Neural crest cell (in vitro differentiated cells): ENCODE measurements at regions not wholly inside any gene's neighbourhood (a gene's known extent, or its start where the extent isn't known, plus 50 kb on each side); places are given as distances from the start of the nearest gene placed in this dataset.
A peak's percentile ranks its signal among the peaks of the same experiment; 100 is the strongest.

Experiments used
- DNase-seq: peaks from one replicate; pipeline ENCODE4 v3.0.0; 2021; ENCODE audit warnings: low read depth, mixed read lengths, low spot score
- H3K27ac Mint-ChIP-seq: one replicate; pipeline ENCODE4 v1.8.0; 2021; ENCODE audit warnings: mild to moderate bottlenecking, mixed read lengths; ENCODE audit not compliant: unreplicated experiment
- H3K27me3 Mint-ChIP-seq: 2 replicates; pipeline ENCODE4 v1.8.0; 2021; ENCODE audit warnings: low read depth, mild to moderate bottlenecking, mixed read lengths
- H3K36me3 Mint-ChIP-seq: 2 replicates; pipeline ENCODE4 v1.8.0; 2021; ENCODE audit warnings: low read depth, mild to moderate bottlenecking, mixed read lengths
- H3K4me1 Mint-ChIP-seq: 2 replicates; pipeline ENCODE4 v1.8.0; 2021; ENCODE audit warnings: mixed read lengths
- H3K4me3 Mint-ChIP-seq: one replicate; pipeline ENCODE4 v1.8.0; 2021; ENCODE audit warnings: mild to moderate bottlenecking, mixed read lengths
- H3K9me3 Mint-ChIP-seq: 2 replicates; pipeline ENCODE4 v1.8.0; 2021; ENCODE audit warnings: mixed read lengths
- CTCF ChIP-seq: fragments of 200-600 bp; sonication (generic); conservative IDR thresholded peaks from 2 replicates; pipeline ENCODE4 v1.5.0; 2021; ENCODE audit warnings: antibody characterized with exemption, mild to moderate bottlenecking

GRCh38 chr1:101453844-101454243 is 217.0 kb downstream of the S1PR1 start:
- peaks cover 3% of the 10 kb centered on the region for H3K9me3 Mint-ChIP-seq
- H3K4me3 Mint-ChIP-seq: no peak overlapping the region
- no peaks in the 10 kb centered on the region for H3K27me3 Mint-ChIP-seq
- DNase-seq: no peak
- no peaks in the 10 kb centered on the region for H3K36me3 Mint-ChIP-seq
- no peak overlapping the region for H3K27ac Mint-ChIP-seq
- no peak for TF ChIP-seq CTCF
- no peaks in the 10 kb centered on the region for H3K4me1 Mint-ChIP-seq

- no peak overlapping the region for H3K27ac Mint-ChIP-seq
- DNase-seq: no peak
- peak; percentile 19 for TF ChIP-seq CTCF
- H3K27me3 Mint-ChIP-seq: no peaks in the 10 kb centered on the region
- H3K9me3 Mint-ChIP-seq: peaks cover 3% of the 10 kb centered on the region
- H3K4me3 Mint-ChIP-seq: no peak overlapping the region
- no peaks in the 10 kb centered on the region for H3K4me1 Mint-ChIP-seq
- no peaks in the 10 kb centered on the region for H3K36me3 Mint-ChIP-seq
These were observed 218.3 kb downstream of the S1PR1 start for GRCh38 chr1:101455166-101455565.

- Mint-ChIP-seq H3K4me3 (no peak overlapping the region), H3K4me1 (no peaks in the 10 kb centered on the region), H3K27me3 (no peaks in the 10 kb centered on the region), H3K36me3 (no peaks in the 10 kb centered on the region), H3K27ac (no peak overlapping the region), H3K9me3 (peaks cover 2% of the 10 kb centered on the region)
- TF ChIP-seq CTCF: no peak
- DNase-seq: no peak
These were observed 223.9 kb downstream of the S1PR1 start for GRCh38 chr1:101460739-101461138.

GRCh38 chr1:101463195-101463594 is 226.4 kb downstream of the S1PR1 start:
- H3K9me3 Mint-ChIP-seq: peaks cover 2% of the 10 kb centered on the region
- no peaks in the 10 kb centered on the region for H3K4me1 Mint-ChIP-seq
- TF ChIP-seq CTCF: no peak
- no peak overlapping the region for H3K27ac Mint-ChIP-seq
- H3K27me3 Mint-ChIP-seq: no peaks in the 10 kb centered on the region
- no peak overlapping the region for H3K4me3 Mint-ChIP-seq
- H3K36me3 Mint-ChIP-seq: no peaks in the 10 kb centered on the region
- DNase-seq: no peak

GRCh38 chr1:101465941-101466340 is 229.1 kb downstream of the S1PR1 start:
- no peak for TF ChIP-seq CTCF
- H3K27me3 Mint-ChIP-seq: no peaks in the 10 kb centered on the region
- H3K27ac Mint-ChIP-seq: no peak overlapping the region
- H3K4me1 Mint-ChIP-seq: no peaks in the 10 kb centered on the region
- no peak overlapping the region for H3K4me3 Mint-ChIP-seq
- no peaks in the 10 kb centered on the region for H3K36me3 Mint-ChIP-seq
- no peak for DNase-seq
- peaks cover 2% of the 10 kb centered on the region for H3K9me3 Mint-ChIP-seq
